ENCODE measurements at regions not wholly inside any gene's neighbourhood (a gene's known extent, or its start where the extent isn't known, plus 50 kb on each side); places are given as distances from the start of the nearest gene placed in this dataset.

DNA sequence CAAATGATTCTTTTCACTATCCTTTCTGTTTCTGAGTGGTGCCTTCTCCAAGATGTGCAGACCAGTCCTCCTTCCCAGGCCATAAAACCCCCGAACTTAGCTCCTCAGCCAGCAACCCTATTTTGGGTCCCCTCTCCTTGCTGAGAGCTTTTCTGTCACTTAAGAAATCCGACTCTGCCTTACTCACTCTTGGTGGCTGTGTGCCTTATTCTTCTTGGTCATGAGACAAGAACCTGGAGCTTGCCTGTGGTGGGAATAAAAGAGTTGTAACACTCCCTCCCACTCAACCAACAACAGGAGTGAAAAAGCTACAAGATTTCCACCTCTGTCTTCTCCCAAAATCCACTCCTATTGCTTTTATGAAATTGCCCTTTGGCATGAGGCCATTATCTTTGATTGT is 62.6 kb downstream of the RPS12 start:
- Histone ChIP-seq H3K27ac (ENCODE audit: insufficient read depth, low read depth, low read length) (no peak overlapping the region), H3K4me1 (ENCODE audit: control insufficient read depth, extremely low read depth, insufficient read depth, low read length) (no peaks in the 10 kb centered on the region), H3K9me3 (replicated peaks; ENCODE audit: control insufficient read depth, insufficient read depth, low read length) (no peaks in the 10 kb centered on the region), H3K4me3 (replicated peaks in 1 of 3; ENCODE audit: insufficient read depth in 1 of 3, low read depth in 1 of 3, low read length in 3 of 3) (no peak overlapping the region), H3K79me2 (ENCODE audit: control insufficient read depth, insufficient read depth, low read length) (no peaks in the 10 kb centered on the region), H3K4me2 (ENCODE audit: insufficient read depth, low read length) (no peak overlapping the region), H3K27me3 (ENCODE audit: control insufficient read depth in 2 of 2, insufficient read depth in 2 of 2, low read length in 2 of 2) (no peaks in the 10 kb centered on the region), H3K9ac (replicated peaks; ENCODE audit: extremely low read depth, insufficient read depth, low read length) (no peak overlapping the region), H3K36me3 (ENCODE audit: control insufficient read depth in 2 of 2, extremely low read depth in 1 of 2, insufficient read depth in 2 of 2, low read length in 2 of 2) (no peaks in the 10 kb centered on the region), H3K9me1 (replicated peaks; ENCODE audit: control insufficient read depth, extremely low read depth, insufficient read depth, low read length) (no peaks in the 10 kb centered on the region), H2AFZ (ENCODE audit: low read depth, low read length) (no peak overlapping the region), H4K20me1 (replicated peaks; ENCODE audit: control insufficient read depth, extremely low read depth, insufficient read depth, low read length) (no peaks in the 10 kb centered on the region)
- dilution Hi-C loops (cut with MboI; ENCODE audit: extremely low pct_ligation_motif_present, low sequenced_read_pairs) (no loop called here), intact Hi-C loops (cut with micrococcal nuclease) (no loop called here)
- FAIRE-seq (no peak), DNase-seq (ENCODE audit: low read depth, low spot score) (no peak)
- no peak for TF ChIP-seq FOS (IDR thresholded peaks at IDR 0.05; ENCODE audit: borderline replicate concordance, insufficient read depth, low read length)
- TF ChIP-seq POLR2AphosphoS5 (IDR thresholded peaks at IDR 0.05; ENCODE audit: insufficient read depth, low read depth, low read length): no peak
- TF ChIP-seq EZH2 (IDR thresholded peaks at IDR 0.05; ENCODE audit: borderline replicate concordance, low read depth, low read length, severe bottlenecking): no peak
- TF ChIP-seq MYC (IDR thresholded peaks at IDR 0.05; ENCODE audit: low read depth, low read length): no peak
- no peak for TF ChIP-seq GATA2 (IDR thresholded peaks at IDR 0.05; ENCODE audit: insufficient read depth, insufficient read length, low read depth, low read length)
- TF ChIP-seq, protein P1, sequence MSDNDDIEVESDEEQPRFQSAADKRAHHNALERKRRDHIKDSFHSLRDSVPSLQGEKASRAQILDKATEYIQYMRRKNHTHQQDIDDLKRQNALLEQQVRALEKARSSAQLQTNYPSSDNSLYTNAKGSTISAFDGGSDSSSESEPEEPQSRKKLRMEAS (IDR thresholded peaks at IDR 0.05; ENCODE audit: insufficient read depth, insufficient read length): no peak
- no peak for TF ChIP-seq JUN (IDR thresholded peaks at IDR 0.05; ENCODE audit: borderline replicate concordance, insufficient read depth, insufficient read length, low read depth)
- TF ChIP-seq, protein P2, sequence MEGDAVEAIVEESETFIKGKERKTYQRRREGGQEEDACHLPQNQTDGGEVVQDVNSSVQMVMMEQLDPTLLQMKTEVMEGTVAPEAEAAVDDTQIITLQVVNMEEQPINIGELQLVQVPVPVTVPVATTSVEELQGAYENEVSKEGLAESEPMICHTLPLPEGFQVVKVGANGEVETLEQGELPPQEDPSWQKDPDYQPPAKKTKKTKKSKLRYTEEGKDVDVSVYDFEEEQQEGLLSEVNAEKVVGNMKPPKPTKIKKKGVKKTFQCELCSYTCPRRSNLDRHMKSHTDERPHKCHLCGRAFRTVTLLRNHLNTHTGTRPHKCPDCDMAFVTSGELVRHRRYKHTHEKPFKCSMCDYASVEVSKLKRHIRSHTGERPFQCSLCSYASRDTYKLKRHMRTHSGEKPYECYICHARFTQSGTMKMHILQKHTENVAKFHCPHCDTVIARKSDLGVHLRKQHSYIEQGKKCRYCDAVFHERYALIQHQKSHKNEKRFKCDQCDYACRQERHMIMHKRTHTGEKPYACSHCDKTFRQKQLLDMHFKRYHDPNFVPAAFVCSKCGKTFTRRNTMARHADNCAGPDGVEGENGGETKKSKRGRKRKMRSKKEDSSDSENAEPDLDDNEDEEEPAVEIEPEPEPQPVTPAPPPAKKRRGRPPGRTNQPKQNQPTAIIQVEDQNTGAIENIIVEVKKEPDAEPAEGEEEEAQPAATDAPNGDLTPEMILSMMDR (IDR thresholded peaks at IDR 0.05; ENCODE audit: extremely low read depth in 1 of 2, insufficient read depth in 1 of 2, low read depth in 1 of 2, low read length in 2 of 2): no peak
- TF ChIP-seq POLR2A (IDR thresholded peaks at IDR 0.05; ENCODE audit: low read depth, low read length): no peak
- POLR2A ChIA-PET: no interaction called here
- CTCF ChIA-PET: no interaction called here
- no TSS peak for BruUV-seq (replicated peaks)

Measured in endothelial cell of umbilical vein (primary cell).